CD4-positive, alpha-beta T cell treated with Interleukin-4 for 1 hour (primary cell): ENCODE measurements at regions not wholly inside any gene's neighbourhood (a gene's known extent, or its start where the extent isn't known, plus 50 kb on each side); places are given as distances from the start of the nearest gene placed in this dataset.
"Not testable (repeated sequence)": the region's sequence is repeated elsewhere in the genome, so short reads cannot be mapped to it uniquely, and the experiment has no call there.

Experiments used
- DNase-seq, 2 donors: peaks; one replicate each; pipeline ENCODE4 v3.0.0-alpha.2; 2020 to 2022

DNA sequence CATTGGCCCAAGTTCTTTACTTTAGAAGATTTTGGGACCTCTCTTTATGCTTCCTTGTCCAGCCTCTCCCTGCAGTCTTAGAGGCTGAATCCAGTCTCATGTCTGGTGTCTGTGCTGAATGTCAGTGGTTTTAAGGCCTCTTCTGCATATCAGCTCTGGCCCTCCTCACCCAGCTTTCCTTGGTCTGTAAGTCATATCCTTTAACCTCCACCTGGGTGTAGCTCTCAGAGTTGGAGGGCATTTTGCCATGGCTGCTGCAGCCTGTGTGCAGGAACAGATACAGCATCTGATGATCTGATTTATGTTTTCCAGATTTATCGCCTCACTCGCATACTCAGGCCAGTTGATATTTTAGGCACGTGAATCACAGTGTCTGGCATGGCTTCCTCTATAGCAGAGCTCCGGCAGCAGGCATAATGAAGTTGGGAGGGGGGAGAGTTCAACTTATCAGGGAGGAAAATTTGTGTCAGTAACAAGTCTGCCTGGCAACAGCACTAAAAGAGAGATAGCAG, 335.0 kb downstream of the PCNX1 start:
- no peak for DNase-seq

DNA sequence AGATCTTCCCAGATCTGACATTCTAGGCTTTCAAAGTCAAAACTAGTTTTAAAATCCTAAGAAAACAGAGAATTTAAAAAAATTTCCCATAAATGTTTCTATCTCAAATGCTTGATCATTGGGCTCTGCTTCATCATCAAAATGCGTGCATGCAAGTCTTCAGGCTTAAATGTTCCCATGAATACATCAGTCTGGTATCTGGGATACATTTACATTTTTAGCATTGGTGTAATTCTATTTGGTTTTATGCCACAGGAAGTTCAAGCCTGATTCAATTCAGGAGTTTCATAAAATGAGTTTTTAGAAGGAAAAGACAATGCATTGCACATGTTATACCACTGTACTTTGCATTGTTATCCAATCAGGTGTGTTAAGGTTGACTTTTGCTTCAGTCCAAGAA, 336.4 kb downstream of the PCNX1 start:
- DNase-seq: no peak

DNA sequence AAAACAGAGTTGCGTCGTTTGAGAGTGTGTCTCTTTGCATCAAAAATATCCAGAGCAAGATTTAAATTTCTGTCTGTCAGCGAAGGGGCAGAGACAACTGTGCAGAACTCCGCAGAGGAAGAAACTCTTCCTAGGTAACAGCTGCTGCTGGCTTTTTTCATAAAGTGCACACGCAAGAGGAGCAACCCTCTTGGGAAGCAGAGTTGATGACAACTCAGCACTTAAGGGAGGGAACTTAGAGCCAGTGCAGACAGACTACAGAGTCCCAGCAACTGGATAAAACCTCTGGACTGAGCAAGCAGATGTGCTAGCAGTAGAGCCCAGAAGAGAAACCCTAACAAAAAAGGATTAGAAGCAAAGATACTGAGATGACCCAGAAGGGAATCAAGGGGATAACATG, 337.1 kb downstream of the PCNX1 start:
- DNase-seq: no peak

DNA sequence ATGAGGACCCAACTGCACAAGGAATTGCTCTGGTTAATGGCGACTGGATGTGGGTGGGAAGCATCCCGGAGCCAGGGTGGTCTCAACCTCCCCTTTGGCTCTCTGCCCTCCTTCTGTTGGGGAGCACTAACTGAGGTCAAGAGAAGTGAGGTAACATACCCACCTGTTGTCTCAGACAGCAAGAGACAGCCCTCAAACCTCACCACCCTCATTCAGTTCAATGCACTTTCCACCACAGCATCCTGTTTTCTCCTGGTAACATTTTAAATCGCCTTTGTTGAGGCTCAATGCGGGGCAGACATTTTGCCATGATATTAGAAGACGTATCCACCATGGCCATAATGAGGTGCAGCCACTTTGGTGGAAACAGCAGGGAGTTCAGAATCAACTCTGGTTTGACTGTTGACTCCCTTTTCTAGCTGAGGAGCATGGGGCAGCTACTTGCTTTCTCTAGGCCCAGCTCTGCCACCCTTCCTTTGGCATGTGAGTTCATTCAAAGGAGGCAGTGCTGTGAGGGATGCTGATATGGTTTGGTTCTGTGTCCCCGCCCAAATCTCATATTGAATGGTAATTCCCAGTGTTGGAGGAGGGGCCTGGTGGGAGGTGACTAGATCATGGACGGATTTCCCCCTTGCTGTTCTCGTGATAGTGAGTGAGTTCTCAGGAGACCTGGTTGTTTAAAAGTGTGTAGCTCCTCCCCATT, 338.6 kb downstream of the PCNX1 start:
- no peak for DNase-seq

DNA sequence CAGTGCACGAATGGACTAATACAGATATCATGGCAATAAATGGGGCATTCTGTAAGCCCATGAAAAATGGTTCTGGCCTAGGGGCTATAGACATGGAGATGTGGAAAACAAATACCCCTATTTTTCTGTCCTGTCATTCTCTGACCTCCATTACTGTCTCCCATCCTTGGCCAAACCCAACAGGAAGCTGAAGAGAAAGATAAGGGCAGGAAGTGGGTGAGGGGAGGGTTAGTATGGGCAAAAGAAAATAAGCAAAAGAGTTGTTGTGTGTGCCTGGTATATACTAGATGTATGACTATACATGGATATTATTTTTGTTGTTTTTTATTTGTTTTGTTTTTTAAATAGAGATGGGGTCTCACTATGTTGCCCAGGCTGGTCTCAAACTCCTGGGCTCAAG, 339.3 kb downstream of the PCNX1 start:
- no peak for DNase-seq

DNA sequence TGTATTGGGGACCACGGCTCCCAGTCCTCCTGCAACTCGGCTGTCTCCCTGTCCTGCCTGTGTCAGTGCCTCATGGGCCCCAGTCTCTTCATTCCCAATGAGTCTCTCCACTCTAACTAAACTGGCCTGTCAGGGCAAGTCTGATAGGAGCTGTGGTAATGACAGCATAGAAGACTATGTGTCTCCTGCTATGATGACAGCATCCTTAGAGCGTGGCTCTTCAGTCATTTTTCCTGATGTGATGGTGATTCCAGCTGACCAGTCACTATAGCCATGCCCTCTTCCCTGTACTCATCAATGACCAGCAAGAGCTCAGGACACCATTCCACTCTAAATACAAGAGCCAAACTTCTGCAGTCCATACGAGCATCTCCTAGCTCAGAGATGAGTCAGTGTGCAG, 339.8 kb downstream of the PCNX1 start:
- no peak for DNase-seq

DNA sequence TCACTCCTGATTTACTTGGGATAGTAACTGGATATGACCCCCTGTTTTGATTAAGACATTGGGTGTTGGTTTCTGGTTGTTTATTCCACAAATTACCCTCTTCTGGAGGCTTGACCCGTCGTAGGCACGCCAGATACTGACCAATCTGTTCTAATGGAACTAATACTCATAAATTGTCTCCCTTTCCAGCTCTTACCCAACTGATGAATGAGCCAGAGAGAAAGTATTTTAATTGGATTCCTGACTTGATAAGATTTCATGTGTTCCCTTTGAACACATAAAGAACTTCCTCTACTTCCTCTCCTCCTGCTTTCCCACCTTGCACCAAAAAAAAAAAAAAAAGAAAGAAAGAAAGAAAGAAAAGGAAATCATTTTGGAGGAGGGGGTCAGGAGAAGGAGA, 340.9 kb downstream of the PCNX1 start:
- no peak for DNase-seq

DNA sequence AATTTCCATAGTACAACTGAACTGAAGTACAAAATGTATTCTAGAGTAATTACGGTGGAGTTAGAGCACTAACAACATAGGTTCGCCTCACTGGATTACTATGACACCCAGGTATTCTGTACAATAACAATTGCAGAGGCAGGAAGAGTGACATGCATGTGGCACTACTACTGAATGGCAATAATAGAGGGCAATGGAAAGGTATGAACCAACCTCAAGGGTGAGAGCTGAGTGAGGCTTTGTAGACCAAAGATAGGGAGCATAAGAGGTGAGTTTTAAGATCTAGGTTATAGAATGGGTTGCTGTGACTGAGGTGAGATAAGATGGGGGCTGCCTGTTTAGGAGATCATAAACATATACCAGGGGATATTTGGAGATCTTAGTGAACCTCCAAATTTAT, 343.1 kb downstream of the PCNX1 start:
- no peak for DNase-seq

DNA sequence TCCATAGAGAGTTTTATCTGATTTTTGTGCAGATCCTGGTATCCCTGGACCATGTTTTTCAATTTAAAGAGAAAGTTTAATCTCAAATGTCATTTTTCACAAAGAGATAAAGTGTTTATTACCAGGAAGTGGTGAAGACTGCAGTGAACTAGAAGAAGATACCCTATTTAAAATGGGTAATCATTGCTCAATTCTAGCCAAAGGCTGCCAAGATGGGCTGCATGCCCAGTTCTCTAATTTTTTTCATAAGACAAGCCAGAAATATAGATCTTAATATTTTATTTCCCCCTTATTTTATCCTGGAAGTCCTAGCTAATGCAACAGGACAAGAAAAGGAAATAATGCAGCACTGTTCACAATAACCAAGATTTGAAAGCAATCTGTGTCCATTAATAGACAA, 343.5 kb downstream of the PCNX1 start:
- DNase-seq: no peak

DNA sequence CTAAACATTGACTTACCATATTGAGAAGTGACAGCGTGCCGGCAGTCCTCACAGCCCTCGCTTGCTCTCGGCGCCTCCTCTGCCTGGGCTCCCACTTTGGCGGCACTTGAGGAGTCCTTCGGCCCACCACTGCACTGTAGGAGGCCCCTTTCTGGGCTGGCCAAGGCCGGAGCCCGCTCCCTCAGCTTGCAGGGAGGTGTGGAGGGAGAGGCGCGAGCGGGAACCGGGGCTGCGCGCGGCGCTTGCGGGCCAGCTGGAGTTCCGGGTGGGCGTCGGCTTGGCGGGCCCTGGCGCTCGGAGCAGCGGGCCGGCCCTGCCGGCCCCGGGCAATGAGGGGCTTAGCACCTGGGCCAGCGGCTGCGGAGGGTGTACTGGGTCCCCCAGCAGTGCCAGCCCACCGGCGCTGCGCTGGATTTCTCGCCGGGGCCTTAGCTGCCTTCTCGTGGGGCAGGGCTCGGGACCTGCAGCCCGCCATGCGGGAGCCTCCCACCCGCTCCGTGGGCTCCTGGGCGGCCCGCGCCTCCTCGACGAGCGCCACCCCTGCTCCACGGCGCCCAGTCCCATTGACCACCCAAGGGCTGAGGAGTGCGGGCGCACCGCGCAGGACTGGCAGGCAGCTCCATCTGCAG, 346.9 kb downstream of the PCNX1 start:
- DNase-seq: not testable (repeated sequence)

DNA sequence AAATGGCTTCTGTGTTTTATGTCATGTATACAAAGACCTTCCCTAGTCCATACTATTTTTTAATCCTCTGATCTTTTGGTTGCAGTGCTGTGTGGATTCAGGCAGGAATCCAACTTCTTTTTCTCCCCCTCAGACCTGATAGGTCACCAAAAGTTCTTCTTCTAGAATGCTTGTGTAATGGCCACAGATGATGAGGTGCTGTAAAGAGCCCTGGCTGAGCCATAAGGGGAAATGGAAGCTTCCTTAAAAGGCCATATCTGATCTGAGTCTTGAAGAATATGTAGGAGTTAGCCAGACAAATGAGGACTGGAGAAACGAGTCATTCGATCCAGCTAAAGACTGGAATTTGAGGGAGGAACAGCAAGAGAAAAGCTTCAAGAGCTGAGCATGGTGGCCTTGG, 353.9 kb downstream of the PCNX1 start:
- DNase-seq: no peak

DNA sequence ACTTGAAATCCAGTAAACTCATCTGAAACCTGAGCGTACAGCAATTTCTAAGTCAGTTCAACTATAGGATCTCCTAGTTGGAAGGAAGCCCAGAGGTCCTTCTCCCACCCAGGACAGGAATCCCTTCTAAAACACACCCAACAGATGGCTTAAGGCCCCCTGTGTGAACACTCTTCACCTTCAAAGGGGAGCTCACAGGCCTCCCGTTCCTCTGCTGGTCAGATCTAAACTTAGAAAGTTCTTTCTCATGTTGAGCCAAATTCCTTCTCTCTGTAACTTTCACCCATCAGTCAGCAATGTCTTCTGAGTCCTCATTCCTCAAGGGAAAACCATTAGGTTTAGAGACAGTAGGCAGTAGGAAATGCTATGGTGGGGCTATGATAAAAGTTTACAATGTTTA, 355.2 kb downstream of the PCNX1 start:
- no peak for DNase-seq

DNA sequence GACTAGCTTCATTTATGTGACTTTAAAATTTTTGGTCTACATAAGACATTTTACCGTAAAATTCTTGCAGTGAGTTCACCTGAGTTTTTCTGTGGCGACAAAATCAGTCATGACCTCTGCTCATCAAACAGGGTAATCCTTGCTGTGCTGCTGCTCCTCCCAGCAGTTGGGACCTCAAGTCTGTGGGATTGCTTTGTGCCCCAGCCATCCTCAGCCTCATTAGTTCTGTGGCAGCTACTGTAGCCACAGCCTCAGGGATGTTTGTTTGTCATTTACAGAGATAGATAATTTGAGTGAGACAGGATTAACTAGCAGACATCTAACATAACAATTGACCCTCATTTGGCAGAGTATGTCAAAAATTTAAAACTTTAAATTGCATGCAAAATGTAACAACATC, 357.0 kb downstream of the PCNX1 start:
- no peak for DNase-seq

DNA sequence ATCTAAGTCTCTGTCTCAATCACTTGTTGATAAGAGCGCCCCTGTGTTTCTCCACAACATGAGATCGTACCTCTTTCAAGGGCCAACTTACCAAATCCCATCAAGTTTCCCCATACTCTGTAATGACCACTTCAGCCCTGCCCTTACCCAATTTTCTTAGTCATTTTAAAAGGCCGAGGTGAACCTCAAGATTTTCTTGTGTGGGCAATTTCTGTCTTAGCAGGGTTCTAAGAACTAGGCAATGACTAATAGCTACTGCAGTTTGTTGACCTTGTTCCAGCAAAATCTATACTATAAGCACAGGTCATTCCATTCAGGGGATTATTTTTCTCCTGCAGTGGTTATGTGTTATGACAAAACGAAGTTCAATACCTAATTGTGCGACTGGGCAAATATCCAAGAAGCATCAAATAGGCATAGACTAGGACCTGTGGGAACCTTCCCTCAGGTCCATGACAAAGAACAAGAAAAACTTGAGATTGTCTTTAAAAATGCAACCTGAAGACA, 359.8 kb downstream of the PCNX1 start:
- DNase-seq: no peak

DNA sequence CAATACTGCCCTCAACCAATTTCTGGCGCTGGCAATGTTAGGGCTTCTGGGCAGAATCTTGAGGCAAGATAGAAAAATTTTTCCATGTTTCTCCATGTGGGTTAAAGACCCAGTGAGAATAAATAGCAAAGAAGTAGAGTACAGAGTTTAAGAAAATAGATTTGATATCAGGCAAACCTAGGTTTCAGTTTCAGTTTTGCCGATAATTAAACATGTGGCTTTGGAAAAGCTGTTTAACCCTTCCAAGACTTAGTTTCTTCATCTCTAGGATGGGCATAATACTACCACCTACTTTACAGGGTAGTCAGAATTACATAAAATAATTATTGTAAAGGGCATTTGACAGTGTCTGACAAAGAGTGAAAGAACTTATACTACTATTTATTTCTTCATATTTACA, 360.4 kb downstream of the PCNX1 start:
- peak in 1 of 2 donors; percentile 28 for DNase-seq

DNA sequence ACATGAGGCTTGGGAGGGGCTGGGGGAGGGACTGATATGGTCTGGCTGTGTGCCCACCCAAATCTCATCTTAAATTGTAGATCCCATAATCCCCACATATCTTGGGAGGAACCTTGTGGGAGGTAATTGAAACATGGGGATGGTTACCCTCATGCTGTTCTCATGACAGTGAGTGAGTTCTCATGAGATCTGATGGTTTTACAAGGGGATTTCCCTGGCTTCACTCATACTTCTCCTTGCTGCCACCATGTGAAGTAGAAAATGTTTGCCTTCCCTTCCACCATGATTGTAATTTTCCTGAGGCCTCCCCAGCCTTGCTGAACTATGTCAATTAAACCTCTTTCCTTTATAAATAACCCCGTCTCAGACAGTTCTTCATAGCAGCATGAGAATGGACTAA, 362.9 kb downstream of the PCNX1 start:
- no peak for DNase-seq

DNA sequence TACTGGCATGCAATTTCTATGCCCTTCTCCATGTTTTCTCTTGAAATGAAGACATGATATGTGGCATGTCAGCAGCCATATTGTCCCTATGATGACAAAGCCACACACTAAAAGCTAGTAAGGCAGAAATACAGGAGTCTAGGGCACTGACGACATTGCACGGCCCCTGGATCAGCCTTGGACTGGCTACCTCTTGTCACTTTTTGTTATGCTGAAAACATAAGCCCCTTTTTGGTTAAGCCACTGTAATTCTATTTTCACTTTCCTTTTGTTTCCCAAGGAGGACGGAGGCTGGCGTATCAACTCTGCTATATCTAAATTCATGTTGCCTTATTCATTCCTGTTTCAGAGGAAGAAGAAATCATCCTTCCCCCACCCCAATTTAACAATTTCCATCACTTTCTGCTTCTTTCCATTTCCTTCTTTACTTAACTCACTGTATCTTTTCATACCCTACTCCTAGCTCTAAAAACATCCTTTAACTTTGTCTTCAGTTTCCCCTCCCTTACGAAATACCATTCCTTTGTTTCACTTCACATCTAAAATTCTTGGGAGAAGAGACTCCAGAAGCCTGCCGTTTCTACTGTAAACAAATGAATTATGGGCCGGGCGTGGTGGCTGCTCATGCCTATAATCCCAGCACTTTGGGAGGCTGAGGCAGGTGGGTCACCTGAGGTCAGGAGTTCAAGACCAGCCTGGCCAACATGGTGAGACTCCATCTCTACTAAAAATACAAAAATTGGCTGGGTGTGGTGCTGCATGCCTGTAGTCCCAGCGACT, 364.1 kb downstream of the PCNX1 start:
- no peak for DNase-seq

DNA sequence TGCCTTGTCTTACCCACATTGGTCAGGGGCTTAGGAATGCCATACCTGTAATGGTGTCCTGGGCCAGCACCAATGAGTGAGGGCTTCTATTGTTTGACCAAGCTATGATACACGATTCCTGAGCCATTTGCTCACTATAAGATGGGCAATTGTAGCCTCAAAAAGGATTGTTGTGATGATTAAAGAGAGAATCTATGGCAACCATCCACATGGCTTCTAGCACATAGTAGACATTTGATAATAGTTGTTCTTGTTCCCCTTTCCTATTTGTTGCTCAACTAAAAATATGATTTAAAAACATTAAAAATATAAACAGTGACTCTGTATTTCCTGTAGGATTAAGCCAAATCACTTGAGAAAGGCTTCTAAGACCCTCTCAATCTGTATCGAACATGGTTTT, 366.1 kb downstream of the PCNX1 start:
- DNase-seq: no peak

DNA sequence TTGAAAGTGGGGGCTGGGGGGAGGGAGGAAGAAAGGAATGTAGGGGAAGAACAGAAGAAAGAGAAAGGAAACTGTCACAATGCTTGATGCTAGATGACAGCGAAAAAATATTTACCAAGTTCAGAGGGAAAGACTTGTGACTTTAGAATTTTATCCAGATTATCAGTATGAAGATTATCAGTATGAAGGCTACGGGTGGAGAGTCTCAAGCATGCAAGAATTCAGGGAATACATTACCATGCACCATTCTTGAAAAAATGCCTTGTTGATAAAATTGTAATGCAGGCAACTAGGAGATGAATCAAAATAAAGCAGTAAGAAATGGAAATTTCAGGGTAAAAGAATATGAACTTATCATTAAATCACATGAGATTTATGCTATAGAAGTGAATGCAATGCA, 376.8 kb downstream of the PCNX1 start:
- no peak for DNase-seq

DNA sequence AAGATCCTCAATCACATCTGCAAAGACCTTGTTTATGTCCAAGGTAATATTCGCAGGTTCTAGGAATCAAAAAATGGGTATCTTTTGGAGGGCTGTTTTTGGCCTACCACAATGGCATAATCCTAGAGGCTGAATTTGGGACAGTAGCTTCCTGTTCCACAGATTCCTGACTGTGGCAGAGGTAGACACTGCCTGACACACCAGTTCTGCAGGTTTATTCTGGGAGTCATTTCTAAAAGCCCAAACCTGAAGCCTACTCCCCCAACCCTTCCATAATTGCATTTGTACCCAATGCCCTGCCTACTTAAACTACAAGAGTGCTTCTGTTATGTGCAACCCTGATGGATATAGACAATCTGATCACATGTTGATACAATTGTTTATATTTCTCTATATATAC, 378.9 kb downstream of the PCNX1 start:
- DNase-seq: no peak

DNA sequence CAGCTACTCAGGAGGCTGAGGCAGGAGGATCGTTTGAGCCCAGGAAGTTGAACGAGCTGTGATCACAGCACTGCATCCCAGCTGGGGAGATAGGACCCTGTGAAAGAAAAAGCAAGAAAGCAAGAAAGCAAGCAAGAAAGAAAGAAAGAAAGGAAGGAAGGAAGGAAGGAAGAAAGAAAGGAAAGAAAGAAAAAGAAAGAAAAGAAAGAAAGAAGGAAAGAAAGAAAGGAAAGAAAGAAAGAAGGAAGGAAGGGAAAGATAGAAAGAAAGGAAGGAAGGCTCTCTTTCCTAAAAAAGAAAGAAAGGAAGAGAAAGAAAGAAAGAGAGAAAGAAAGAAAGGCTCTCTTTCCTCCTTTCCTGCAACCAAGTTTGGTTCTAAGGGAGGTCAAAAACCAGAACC, 380.3 kb downstream of the PCNX1 start:
- DNase-seq: no peak

DNA sequence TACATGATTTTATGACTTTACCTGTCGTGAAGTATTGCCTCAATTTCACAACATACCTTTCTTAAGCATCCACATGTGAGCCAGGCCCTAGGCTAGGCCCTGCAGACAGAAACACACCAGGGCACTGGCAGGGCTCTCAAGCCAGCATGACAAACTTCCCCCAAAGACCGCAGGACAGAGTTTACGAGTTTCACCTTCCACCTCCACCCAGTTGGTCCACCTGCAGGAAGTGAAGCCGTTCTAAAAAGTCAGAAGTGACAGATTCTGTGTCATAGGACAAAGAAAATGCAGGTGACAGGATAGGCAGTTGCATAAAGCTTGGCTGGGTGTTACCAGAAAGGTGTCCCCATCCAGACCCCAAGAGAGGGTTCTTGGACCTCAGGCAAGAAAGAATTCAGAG, 382.3 kb downstream of the PCNX1 start:
- DNase-seq: peak; percentile 11 to 18

DNA sequence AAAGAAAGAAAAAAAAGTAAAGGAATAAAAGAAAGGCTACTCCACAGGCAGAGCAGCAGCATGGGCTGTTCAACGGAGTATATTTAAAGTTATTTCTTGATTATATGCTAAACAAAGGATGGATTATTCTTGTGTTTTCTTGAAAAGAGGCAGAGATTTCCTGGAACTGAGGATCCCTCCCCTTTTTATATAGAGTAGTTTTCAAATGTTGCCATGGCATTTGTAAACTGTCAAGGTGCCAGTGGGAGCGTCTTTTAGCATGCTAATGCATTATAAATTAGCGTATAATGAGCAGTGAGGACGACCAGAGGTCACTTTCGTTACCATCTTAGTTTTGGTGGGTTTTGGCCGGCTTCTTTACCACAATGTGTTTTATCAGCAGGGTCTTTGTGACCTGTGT, 383.0 kb downstream of the PCNX1 start:
- no peak for DNase-seq

DNA sequence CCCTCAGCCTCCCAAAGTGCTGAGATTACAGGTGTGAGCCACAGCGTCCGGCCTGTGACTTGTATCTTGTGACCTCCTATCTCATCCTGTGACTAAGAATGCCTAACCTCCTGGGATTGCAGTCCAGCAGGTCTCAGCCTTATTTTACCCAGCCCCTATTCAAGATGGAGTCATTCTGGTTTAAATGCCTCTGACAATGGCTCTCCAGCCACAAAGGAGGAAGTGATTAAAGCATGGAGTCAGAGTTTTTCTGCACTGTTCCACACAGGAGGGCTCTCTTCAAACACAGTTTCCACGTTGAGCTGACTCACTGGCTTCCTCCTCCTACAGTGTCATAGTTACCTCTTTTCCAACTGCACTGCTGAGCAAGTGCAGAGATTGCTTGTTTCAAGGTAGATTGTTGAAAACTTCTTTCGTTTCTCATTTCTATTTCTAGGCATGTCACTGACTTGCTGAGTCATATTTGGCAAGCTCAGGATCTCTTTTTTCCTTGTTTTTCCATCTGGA, 383.8 kb downstream of the PCNX1 start:
- peak in 1 of 2 donors; percentile 51 for DNase-seq
